ENCODE measurements at regions not wholly inside any gene's neighbourhood (a gene's known extent, or its start where the extent isn't known, plus 50 kb on each side); places are given as distances from the start of the nearest gene placed in this dataset.
A peak's percentile ranks its signal among the peaks of the same experiment; 100 is the strongest.

DNA sequence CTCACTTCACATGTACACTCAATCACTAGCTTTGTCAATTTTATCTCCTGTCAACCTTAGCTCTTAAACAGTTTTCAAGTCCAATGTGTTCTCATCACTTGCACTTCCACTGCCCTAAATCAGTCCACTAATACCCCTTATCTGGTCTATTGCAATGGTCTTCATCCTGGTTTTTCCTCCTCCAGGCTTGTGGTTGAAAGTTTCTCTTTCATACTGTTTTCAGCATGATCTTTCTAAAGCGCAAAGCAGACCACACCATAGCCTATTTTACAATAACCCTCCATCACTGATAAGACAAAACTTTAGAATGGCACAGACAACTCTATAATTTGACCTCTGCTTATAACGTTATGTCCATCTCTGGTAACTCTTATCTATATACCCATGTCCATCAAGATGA, 62.0 kb upstream of the DDHD1 start:
- no peak overlapping the region for H3K4me3 ChIP-seq (replicated peaks in 1 of 2; ENCODE audit: low read depth in 2 of 2, low read length in 2 of 2)
- TF ChIP-seq, protein P1, sequence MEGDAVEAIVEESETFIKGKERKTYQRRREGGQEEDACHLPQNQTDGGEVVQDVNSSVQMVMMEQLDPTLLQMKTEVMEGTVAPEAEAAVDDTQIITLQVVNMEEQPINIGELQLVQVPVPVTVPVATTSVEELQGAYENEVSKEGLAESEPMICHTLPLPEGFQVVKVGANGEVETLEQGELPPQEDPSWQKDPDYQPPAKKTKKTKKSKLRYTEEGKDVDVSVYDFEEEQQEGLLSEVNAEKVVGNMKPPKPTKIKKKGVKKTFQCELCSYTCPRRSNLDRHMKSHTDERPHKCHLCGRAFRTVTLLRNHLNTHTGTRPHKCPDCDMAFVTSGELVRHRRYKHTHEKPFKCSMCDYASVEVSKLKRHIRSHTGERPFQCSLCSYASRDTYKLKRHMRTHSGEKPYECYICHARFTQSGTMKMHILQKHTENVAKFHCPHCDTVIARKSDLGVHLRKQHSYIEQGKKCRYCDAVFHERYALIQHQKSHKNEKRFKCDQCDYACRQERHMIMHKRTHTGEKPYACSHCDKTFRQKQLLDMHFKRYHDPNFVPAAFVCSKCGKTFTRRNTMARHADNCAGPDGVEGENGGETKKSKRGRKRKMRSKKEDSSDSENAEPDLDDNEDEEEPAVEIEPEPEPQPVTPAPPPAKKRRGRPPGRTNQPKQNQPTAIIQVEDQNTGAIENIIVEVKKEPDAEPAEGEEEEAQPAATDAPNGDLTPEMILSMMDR (IDR thresholded peaks at IDR 0.05; ENCODE audit: low read depth, low read length) = no peak
- DNase-seq (ENCODE audit: low read depth in 2 of 2) = no peak

DNA sequence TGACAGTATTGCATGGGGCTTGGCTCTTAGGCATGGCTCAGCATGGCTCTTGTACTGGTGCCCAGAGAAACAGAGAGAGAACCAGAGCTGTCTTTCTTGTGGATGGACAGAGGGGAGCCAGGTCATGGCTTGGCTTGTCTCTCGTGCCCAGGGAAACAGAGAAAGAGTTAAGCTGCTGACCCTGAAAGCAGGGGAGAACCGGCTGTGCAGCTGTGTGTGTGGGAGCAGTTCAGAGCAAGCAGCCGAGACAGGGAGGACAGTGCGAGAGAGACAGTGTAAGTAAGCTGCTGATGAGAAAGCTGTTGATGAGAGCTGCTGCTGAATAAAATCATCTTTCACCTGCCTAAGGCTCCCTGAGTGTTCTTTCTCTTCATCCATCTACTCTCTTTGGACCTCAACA, 61.3 kb upstream of the DDHD1 start:
- TF ChIP-seq, protein P1 (IDR thresholded peaks at IDR 0.05; ENCODE audit: low read depth, low read length) = no peak
- H3K4me3 ChIP-seq (replicated peaks in 1 of 2; ENCODE audit: low read depth in 2 of 2, low read length in 2 of 2) = no peak overlapping the region
- DNase-seq (ENCODE audit: low read depth in 2 of 2) = no peak

DNA sequence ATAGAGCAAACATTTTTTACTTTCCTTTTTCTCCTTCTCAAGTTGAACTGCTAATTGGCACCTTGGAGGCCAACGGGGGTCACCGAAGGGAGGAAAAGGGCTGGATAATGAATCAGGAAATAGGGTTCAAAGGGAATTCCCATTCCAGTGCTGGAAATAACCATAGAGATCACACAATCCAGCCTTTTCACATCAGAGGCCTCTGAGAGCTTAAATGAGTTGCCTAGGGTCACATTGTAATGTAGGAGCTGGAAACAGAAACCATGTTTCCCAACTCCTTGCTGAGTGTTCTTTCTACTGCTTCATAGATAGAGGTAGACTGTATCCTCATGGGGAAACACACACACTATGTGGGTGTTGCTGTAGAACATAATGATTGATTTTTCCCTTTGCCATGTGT, 60.6 kb upstream of the DDHD1 start:
- DNase-seq (ENCODE audit: low read depth in 2 of 2) = no peak
- H3K4me3 ChIP-seq (replicated peaks in 1 of 2; ENCODE audit: low read depth in 2 of 2, low read length in 2 of 2) = no peak overlapping the region
- TF ChIP-seq, protein P1 (IDR thresholded peaks at IDR 0.05; ENCODE audit: low read depth, low read length) = no peak

DNA sequence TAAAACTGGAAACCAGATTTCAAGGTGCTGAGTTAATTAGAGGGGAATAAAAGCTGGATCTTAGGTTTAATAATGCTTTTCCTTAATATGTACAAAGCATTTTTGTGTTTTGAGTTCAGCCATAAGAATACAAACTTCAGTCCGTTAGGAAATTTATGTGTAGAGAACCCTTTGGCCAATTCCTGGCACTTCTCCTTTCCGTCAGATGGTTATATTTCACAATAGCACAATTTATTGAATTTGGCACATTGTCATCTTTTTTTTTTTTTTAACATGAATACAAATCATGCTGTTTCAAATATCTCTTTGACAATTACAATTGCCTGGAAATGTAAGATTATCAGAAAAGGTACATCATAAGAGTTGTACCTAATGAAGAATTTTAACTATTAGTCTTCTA, 56.2 kb upstream of the DDHD1 start:
- DNase-seq (ENCODE audit: low read depth in 2 of 2) = peak; percentile 58 to 60
- TF ChIP-seq, protein P1 (IDR thresholded peaks at IDR 0.05; ENCODE audit: low read depth, low read length) = no peak
- no peak overlapping the region for H3K4me3 ChIP-seq (replicated peaks in 1 of 2; ENCODE audit: low read depth in 2 of 2, low read length in 2 of 2)
